NCI-H1092 (cell line): ENCODE measurements at regions not wholly inside any gene's neighbourhood (a gene's known extent, or its start where the extent isn't known, plus 50 kb on each side); places are given as distances from the start of the nearest gene placed in this dataset.

Source experiments
- DNase-seq: peaks from one replicate; lab custom pipeline; 2025; lab: John Stamatoyannopoulos, UW

DNA sequence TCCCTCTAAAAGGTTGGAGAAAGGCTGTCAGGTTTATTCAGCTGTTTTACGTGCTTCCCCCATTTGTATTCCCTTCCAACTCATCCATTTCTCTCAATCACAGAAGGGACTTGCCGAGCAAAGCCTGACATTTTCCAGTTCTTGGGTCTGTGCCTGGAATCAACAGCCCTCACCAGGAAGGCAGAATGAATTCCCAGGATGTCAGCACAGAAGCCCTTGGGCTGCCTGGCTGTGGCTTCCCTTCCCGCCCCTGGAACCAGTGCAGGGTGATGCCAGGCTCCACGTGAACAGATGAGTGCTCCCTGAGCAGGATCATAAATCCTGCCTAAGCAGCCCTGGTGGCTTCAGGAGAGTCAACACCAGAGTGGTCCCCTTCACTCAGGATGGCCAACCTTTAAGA is 86.1 kb upstream of the CD83 start:
- DNase-seq: no peak

DNA sequence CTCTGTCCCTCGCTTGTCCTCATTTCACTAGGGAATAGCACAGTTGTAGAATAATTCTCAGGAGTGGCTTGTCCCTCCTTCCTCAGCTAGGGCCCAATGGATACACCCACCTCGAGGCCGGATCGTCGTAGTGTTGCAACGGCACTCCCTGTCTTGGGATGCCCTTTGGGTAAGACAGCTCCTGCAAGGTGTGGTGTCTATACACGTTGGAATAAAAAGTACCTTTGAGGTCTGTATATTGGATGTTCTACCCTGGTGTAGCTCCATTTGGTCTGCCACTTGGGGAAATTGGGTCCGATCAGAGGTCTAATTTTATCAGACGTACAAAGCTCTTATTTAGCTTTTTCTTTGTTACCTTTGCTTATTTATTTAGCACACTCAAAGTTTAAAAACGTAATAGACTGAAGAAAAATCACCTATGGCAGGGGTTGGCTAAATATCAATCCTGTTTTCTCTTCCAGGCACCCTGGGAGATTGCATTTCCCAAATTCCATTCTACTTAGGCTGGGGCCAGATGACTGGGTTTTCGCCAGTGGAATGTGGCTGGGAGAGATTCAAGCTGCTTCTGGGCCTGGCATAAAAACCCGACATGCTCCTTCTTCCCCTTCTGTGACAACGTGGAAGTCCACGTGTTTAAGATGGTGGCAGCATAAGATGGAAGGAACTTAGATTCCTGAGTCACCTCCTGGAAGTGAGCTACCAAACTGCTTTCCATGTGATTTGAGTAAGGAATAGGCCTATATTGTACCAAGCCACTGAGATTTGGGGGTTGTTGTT is 82.3 kb upstream of the CD83 start:
- DNase-seq: no peak

DNA sequence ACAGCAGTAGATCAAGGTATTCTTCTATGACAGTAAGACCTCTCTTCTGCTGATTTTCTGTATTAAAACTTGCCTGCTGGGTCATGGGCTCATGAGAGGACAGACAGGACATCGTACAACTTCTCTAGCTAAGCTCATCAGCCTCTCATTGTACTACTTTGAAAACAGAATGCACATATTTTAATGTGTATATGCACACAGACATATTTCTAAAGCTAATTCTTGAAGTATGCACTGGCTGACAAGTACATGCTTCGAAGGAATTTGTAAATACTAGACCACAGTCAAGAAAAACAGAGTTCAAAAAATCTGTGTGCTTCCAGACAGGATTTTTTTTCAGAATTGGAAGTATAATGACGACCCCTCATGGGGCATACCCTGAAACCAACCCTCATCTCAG is 81.7 kb upstream of the CD83 start:
- DNase-seq: no peak

DNA sequence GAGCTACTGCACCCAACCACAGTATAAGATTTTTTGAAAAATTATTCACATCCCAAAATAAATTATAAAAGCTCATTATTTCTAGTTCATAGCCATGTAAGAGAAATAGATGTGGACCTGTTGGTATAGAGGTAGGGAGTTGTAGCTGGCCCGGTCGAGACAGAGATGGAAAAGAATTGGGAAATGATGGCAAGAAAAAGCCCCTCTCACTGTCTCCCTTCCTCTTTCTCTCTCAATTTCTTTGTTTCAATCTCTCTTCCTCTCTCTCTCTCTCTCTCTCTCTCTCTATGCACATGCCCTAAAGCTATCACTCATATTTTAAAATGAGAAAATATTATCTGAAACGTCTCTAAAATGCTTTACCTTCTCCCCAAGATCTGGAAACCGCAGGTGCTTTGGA is 80.7 kb upstream of the CD83 start:
- DNase-seq: no peak

DNA sequence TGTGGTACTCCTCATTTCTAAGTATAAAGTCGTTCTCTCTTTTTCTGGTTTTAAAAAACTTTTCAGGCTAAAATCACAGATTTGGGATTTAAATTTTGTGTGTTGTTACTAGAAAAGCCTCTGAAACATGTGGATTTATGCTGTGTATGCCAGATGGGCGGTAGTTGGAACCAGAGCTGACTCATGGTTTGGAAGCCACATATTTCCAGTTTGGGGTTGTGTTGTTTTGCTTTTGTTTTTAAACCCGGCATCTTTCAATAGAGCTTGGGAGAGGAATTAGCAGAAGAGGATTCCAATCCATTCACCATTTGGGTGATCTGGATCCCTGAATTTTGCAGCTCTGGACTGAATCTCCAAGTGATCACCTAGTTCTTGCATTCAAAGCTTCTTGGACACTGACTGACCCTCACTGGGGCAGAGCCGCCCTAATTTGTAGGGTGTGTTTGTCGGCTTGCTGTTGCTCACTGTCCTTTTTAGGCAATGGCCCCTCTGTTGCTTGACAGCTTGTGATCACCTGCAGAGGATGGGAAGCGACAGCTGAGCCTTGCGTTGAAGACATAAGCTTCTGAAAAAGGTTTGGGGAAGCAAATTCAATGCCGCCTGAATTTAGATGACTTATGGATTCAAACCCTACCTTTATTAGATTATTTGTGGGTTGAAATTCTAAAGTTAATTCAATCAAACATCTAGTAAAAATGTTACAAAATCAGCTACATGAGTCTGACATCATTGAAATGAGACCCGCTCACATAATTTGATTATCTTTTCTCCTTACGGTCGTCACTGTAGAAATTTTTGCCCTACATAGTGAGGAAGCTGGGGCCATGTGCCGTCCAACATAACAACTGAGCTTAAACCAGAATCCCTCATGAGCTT is 79.9 kb upstream of the CD83 start:
- DNase-seq: no peak

DNA sequence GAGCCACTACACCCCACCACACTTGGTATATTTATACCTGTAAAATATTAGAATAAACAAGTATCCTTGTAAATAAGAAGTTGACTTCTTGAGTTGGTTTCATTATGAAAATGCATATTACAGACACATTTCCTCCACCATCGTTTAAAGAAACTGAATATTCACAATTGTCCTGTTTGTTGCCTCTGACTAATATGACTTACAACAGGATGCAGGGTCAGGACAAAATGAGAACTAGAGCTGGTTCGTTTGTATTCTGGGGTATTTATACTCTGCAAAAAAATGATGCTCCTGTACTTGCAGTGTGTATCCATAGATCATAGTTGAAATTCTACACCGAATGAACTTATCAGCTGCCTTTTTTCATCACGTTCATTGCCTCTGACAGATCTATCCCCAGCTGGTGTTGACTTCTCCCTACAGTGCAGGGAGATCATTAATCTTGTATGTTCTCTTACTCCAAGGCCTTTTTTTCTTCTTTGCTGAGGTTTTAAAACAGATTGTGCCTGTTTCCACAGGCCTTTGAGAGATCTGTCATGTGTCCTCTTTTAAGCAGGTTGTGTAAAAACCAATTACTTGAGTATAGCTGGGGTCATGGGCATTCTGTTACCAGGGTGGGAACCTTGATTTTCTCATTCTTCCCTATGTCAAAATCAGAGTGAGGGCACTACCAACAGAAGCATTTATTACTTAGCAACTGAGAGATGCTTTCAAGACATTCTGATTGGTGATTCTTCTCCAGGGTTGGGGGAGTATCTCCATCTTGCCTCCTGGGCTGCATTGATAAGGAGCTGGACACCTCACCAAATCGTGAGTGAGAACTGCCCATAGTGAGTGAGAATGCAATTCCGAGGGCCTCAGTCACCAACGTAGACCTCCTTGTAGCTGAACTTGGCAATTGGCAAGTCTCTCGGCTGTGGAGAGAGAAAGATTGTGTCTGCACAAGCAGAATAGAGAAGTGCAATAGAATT is 78.8 kb upstream of the CD83 start:
- DNase-seq: no peak

DNA sequence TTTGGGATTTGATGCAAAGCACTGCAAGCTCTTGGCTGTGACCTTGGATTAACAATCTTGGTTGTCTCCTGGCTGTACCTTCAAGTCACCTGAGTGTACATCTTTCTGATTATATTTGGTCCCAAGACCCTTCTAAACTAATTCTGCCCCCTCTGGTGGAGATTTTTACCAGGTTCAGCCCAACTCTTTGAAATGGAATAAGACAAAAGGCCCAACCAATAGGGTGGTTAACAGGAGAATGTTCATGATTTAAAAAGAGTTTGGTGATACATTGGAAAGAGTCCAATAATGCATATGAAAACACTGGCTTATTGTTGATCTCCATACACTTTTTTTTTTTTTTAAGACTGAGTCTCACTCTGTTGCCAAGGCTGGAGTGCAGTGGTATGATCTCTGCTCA is 77.5 kb upstream of the CD83 start:
- DNase-seq: no peak

DNA sequence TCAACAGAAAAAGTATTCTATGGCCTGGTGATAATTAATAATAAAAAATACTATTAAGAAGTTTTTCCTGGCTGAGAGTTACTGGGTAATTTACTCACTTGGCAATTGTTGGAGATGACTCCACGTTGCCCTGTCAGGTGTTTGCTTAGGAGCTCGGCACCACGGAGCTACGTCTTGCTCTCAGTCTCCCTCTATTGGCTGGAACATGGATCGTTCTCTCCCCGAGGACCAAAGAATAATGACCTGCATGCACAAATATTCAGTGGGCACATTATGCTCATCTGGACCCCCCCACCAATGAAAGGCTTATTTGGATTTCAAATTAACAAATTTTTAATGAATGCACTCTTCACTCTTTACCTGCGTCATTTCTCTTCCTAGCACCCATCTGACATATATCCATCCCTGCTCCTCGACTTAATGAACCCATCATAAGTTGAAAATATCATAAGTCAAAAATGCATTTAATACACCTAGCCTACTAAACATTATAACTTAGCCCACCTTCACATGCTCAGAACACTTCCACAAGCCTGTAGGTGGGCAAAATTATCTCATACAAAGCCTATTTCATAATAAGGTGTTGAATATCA is 71.0 kb upstream of the CD83 start:
- no peak for DNase-seq

DNA sequence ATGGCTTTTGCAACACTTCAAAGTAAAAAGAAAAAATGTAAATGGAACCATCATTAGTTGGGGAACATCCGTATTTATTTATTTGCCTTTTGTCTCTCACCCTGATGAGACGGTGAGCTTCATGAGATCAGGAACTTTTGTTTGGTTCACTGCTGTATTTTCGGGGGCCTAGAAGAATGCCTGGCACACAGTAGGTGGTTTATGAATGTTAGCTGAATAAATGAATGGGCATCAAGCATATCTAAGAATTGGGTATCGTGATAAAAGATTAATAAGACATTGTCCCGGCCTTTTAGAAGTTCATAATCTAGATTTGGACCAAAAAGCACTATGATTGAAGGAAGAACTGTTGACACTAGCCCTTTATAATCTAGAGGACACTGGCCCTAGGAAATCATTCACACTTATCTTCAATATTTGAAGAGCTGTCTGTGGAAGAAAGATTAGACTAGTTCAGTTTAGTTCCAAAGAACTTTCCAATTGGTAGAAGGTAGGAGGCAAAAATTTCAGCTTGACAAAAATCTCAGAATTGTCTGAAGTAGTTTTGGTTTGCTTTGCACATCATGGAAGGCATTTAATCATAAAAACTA is 70.3 kb upstream of the CD83 start:
- no peak for DNase-seq

DNA sequence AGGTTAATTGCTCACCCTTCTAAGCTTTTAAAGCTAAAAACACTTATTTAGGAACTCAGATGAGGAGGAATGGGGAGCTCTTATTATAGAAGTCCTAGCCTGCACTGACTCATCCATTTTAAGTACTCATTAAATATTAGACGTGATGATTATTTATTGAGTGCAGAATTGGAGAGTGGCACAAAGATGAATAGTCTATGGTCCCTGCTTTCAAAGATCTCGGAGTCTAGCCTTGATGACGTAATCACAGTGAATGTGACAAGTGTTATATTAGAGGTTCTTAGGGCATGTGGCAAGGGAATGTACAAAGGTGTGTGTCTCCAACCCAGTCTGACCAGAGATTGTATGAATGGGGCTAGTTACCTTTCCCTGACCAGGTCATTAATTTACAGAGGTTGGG is 68.7 kb upstream of the CD83 start:
- DNase-seq: no peak

DNA sequence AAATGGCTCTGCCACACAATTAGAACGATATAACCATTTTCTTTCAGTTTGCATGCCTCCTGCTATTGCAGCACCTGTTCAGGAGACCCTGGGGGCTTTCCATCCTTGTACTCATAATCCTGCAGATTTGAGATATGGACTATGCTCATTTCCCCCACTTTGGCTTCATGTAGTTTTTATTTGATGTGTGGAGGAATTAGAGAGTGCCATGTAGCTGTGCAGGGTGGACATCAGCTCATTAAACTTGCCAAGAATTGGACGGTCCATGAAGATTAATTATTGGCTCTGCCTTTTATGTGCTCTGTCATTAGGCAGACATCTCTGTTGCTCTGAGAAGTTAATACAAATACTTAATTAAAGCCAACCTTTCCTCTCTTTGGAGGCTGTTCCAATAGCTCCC is 66.2 kb upstream of the CD83 start:
- DNase-seq: no peak

DNA sequence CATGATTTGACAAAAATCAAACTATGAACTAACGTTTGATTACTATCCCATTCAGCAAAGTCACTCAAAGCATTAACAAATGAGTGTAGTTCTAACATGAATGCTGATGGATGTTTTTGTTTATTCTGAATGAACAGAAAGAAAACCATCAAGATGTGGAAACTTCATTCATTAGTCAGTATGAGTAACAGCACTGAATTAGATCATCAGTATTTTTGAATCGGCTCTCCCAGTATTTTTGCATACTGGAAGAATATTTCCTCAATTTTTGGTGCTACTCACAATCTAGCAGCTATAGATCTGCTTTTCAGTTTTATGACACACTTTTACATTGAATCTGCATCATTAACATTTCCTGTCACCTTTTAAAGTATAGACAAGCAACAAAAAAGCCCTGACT is 63.8 kb upstream of the CD83 start:
- DNase-seq: no peak

DNA sequence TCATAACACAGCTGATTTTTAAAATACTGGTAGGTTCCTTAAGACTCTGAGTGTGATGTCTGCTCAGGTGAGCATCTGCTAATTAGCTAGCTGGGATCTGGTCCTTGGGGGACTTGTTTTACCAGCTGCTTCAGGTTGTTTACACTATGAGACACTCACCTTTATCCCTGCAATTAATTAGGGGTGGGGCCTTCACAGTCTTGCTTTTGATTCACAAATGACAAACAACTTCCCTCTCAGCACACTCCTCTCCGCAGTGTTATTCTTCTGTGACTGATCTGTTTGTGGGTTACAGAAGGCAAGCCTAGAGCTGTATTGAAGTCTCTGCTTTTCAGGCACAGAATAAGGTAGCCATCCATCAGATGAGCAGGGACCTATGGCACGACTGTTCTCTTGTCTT is 62.0 kb upstream of the CD83 start:
- no peak for DNase-seq

DNA sequence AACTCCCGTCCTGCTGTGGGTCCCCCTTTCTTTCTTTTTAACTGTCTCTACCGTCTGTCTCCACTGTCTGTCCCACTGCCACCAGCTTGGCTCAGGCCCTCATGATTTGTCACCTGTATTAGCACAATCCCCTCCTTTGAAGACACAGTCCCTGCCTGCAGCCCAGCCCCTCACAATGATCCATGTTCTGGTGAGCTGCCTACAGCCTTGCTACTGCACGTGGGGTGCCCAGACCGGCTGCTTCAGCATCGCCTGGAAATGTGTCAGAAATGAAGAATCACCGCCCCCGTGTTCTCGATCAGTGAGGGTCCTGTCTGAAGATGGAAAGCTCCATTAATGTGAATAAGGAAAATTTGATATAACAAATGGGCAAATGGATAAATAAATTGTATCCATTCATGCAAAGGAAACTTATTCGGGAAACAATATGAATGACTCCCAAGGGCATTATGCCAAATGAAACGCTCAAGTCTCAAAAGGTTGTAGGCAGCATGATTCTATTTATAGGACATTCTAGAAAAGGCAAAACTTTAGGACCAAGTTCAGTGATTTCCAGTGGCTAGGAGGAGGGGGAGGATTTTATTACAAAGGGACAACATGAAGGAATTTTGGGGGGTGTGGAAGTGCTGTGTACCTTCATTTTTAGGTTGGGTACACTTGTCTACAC is 59.4 kb upstream of the CD83 start:
- no peak for DNase-seq

DNA sequence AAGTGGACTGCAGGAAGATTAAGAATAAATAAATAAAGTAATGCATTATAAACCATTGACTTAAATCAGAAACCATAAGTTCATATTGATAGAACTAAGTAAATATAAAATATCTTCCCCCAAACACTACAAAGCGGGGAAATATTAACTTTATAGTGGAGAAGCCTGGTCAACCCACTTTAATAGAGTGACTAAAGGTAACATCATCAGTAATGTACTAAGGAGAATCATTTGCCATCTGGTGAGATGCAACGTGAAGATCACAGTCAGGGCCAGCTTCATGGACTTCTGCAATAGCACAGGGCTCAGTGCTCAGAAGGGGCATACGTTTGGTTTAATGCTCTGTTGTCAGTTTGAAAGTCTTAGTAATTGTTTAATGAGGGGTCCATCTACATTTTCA is 58.8 kb upstream of the CD83 start:
- no peak for DNase-seq

DNA sequence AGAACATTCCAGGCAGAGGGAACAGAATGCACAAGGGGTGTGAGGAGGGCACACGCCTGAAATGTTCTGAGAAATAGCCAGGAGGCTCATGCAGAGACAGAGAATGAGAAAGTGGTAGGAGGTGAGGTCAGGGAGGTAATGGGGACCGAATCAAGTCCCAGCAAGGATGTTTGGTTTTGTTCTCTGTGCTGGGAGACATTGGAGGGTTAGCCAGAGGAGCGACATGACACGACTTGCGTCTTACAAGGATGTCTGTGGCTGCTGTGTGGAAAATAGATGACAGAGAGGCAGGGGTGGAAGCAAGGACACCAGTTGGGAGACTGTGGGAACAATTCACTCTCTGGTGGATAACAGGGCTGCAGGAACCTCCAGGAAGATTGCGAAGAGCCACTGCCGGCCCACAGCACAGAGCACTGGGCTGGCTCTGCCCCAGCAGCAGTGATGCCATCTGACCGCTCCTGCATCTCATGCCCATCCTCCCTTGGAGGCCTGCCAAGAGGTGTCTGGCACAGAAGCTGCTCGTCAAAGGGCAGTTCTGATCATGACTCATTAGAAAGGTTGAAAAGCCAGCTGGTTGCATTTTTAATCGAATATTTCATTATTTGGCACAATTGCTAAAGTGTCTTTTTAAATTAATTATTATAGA is 57.7 kb upstream of the CD83 start:
- DNase-seq: no peak

DNA sequence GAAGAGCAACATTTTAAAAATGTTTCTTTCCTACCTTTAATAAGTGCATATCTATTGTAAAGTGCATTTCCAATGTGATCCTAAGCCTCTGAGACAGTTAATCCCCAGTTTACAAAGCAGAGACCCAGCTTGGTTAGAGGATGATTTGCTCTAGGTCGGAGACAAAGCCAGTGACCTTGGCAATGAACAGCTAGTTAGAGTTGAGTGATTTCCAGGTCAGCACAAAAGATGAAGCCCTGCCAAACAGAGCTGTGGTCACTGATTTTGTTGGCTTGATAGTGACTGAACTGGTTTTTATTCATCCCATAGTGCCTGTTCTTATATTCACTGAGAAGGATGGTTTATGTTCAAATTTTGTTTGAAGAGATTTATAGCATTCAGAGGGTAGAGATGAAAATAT is 56.6 kb upstream of the CD83 start:
- no peak for DNase-seq

DNA sequence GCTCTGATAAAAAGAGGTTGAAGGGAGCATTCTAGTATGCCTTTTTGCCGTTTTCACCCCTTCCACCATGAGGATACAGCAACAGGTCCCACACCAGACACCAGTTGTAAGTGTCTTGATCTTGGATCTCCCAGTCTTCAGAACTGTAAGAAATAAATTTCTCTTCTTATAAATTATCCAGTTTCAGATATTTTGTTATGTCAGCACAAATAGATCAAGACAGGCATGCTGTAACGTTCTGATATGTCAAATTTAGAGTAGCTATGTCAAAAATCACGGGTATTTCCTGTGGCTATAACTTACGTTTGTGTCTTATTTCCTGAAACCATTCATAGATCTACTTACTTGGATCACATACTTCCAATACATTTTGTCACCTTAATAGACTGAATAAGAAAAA is 55.9 kb upstream of the CD83 start:
- DNase-seq: no peak

DNA sequence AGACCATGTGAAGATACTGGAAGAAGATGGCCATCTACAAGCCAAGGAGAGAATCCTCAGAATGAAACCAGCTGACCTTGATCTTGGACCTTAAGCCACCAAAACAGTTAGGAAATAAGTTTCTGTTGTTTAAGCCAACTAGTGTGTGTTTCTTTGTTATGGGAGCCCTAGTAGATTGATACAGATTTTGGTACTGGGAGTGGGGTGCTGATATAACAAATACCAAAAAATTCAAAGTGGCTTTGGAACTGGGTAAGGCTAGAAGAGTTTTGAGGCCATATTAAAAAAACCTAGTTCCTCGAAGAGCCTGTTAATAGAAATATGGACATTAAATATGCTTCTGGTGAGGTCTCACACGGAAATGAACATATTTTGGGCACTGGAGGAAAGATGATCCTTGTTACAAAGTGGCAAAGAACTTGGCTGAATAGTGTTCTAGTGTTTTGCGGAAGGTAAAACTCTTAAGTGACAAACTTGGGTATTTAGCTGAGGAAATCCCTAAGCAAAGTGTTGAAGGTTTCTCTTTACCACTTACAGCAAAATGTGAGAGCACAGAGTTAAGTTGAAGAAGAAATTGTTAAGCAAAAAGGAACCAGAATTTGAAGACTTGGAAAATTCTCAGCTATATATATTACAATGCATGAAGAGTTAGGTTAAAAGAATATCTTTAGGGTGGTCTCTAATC is 55.1 kb upstream of the CD83 start:
- no peak for DNase-seq

DNA sequence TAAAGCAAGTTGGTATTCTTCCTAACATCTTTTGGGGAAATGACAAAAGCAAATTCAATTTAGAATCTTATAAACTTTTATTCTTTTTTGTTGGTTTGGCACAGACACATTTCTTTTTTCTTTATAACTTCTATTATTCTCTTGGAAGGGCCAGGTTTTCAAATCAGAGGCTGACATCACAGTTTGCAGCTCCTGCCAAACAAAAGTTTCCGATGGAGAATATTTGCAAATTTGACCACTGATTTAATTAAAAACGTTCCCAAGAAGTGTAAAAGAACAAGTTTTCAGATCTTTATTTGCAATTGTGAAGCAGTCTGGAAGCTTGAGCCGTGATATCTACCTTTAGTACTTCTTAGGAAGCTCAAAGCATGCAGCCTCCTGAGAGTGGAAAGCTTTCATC is 53.8 kb upstream of the CD83 start:
- no peak for DNase-seq
